GM21786 (cell line): ENCODE measurements at regions not wholly inside any gene's neighbourhood (a gene's known extent, or its start where the extent isn't known, plus 50 kb on each side); places are given as distances from the start of the nearest gene placed in this dataset.

ENCODE experiments used
- ATAC-seq: cut with Tn5 transposase; IDR thresholded peaks from one replicate; pipeline ENCODE4 v1.9.1; 2021; ENCODE audit not compliant: unreplicated experiment

- ATAC-seq, result no peak
Measured at GRCh38 chr9:74309654-74310053, 187.5 kb upstream of the RORB start.

- no peak for ATAC-seq
Measured at GRCh38 chr9:74317235-74317634, 179.9 kb upstream of the RORB start.

- no peak for ATAC-seq
Measured at GRCh38 chr9:74321396-74321795, 175.7 kb upstream of the RORB start.

- no peak for ATAC-seq
Measured at GRCh38 chr9:74322661-74323314, 174.3 kb upstream of the RORB start.

- no peak for ATAC-seq
Measured at GRCh38 chr9:74330487-74331214, 166.5 kb upstream of the RORB start.

- ATAC-seq, result no peak
Measured at GRCh38 chr9:74331607-74332006, 165.5 kb upstream of the RORB start.

- ATAC-seq, result no peak
Measured at GRCh38 chr9:74333384-74334032, 163.6 kb upstream of the RORB start.

- no peak for ATAC-seq
Measured at GRCh38 chr9:74334271-74334670, 162.9 kb upstream of the RORB start.

GRCh38 chr9:74336161-74336560 is 161.0 kb upstream of the RORB start:
- ATAC-seq, result no peak

GRCh38 chr9:74348777-74349176 is 148.4 kb upstream of the RORB start:
- ATAC-seq, result no peak

GRCh38 chr9:74355107-74355506 is 142.0 kb upstream of the RORB start:
- no peak for ATAC-seq

GRCh38 chr9:74357577-74357976 is 139.6 kb upstream of the RORB start:
- ATAC-seq, result no peak

GRCh38 chr9:74358959-74359358 is 138.2 kb upstream of the RORB start:
- ATAC-seq, result no peak

GRCh38 chr9:74361508-74361907 is 135.6 kb upstream of the RORB start:
- no peak for ATAC-seq

GRCh38 chr9:74362423-74362822 is 134.7 kb upstream of the RORB start:
- ATAC-seq, result no peak

- ATAC-seq, result no peak
Measured at GRCh38 chr9:74366111-74366510, 131.0 kb upstream of the RORB start.

- no peak for ATAC-seq
Measured at GRCh38 chr9:74369844-74370243, 127.3 kb upstream of the RORB start.

- ATAC-seq, result no peak
Measured at GRCh38 chr9:74373348-74373747, 123.8 kb upstream of the RORB start.

- ATAC-seq, result no peak
Measured at GRCh38 chr9:74379718-74380117, 117.4 kb upstream of the RORB start.

- no peak for ATAC-seq
Measured at GRCh38 chr9:74391816-74392215, 105.3 kb upstream of the RORB start.

GRCh38 chr9:74403581-74403980 is 93.6 kb upstream of the RORB start:
- no peak for ATAC-seq

GRCh38 chr9:74404620-74405019 is 92.5 kb upstream of the RORB start:
- ATAC-seq, result no peak
